ENCODE measurements at regions not wholly inside any gene's neighbourhood (a gene's known extent, or its start where the extent isn't known, plus 50 kb on each side); places are given as distances from the start of the nearest gene placed in this dataset.

DNA sequence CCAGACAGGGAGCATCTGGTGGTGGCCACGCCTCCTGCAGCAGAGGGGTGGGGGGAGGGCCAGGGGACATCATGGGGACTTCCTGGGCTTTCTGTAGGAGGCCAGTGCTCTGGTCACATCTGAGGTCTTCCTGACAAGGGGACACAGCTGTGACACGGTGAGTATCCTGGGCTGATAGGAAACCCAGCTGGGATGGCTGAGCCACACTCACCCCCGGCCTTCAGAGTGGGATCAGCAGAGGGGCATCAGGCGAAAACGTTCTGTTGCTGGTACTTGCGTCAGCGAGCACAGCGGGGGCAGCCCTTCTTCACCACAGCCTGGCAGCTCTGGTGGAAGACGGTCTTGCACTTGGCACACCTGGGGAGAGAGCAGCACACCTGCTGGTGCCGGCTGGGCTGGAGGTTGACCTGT, 122.9 kb upstream of the SMURF2 start (continued):
- TF ChIP-seq, protein P1, sequence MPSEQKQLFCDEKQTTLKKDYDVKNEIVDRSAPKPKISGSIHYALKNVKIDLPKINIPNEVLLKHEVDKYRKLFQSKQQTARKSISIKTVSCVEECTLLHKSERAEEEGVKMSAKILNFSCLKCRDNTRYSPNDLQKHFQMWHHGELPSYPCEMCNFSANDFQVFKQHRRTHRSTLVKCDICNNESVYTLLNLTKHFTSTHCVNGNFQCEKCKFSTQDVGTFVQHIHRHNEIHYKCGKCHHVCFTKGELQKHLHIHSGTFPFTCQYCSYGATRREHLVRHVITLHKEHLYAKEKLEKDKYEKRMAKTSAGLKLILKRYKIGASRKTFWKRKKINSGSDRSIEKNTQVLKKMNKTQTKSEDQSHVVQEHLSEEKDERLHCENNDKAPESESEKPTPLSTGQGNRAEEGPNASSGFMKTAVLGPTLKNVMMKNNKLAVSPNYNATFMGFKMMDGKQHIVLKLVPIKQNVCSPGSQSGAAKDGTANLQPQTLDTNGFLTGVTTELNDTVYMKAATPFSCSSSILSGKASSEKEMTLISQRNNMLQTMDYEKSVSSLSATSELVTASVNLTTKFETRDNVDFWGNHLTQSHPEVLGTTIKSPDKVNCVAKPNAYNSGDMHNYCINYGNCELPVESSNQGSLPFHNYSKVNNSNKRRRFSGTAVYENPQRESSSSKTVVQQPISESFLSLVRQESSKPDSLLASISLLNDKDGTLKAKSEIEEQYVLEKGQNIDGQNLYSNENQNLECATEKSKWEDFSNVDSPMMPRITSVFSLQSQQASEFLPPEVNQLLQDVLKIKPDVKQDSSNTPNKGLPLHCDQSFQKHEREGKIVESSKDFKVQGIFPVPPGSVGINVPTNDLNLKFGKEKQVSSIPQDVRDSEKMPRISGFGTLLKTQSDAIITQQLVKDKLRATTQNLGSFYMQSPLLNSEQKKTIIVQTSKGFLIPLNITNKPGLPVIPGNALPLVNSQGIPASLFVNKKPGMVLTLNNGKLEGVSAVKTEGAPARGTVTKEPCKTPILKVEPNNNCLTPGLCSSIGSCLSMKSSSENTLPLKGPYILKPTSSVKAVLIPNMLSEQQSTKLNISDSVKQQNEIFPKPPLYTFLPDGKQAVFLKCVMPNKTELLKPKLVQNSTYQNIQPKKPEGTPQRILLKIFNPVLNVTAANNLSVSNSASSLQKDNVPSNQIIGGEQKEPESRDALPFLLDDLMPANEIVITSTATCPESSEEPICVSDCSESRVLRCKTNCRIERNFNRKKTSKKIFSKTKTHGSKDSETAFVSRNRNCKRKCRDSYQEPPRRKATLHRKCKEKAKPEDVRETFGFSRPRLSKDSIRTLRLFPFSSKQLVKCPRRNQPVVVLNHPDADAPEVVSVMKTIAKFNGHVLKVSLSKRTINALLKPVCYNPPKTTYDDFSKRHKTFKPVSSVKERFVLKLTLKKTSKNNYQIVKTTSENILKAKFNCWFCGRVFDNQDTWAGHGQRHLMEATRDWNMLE (tag by site-specific recombination; conservative IDR thresholded peaks at IDR 0.05; ENCODE audit: low read depth), result no peak
- no peak for TF ChIP-seq ZNF639 (tag by site-specific recombination; IDR thresholded peaks at IDR 0.05)
- TF ChIP-seq GLI2 (tag by site-specific recombination; IDR thresholded peaks at IDR 0.05; ENCODE audit: borderline replicate concordance, low read depth), result no peak
- no peak for TF ChIP-seq SCRT1 (tag by site-specific recombination; IDR thresholded peaks at IDR 0.05; ENCODE audit: borderline replicate concordance)
- no peak for TF ChIP-seq ZFHX2 (tag by site-specific recombination; conservative IDR thresholded peaks at IDR 0.05)

- ChIA-PET POLR2A (no interaction called here), CTCF (no interaction called here)
- Histone ChIP-seq H3K27ac (ENCODE audit: extremely low read depth, low read depth, low read length) (no peak overlapping the region), H3K9me3 (ENCODE audit: control insufficient read depth, insufficient read depth, low read depth, low read length) (no peaks in the 10 kb centered on the region), H3K36me3 (ENCODE audit: control insufficient read depth in 2 of 2, insufficient read depth in 1 of 2, low read length in 2 of 2) (peaks cover 0 to 26% of the 10 kb centered on the region in 2 experiments; a peak in 2 of 3 replicates), H3K4me1 (ENCODE audit: control insufficient read depth, insufficient read depth, low read length) (no peaks in the 10 kb centered on the region), H3K4me3 (ENCODE audit: low read depth, low read length) (no peak overlapping the region)
- no peak for TF ChIP-seq ZNF670 (tag by site-specific recombination; IDR thresholded peaks at IDR 0.05; ENCODE audit: low read depth)
- TF ChIP-seq ZNF571 (tag by site-specific recombination; IDR thresholded peaks at IDR 0.05), result no peak
- no peak for TF ChIP-seq ZSCAN16 (tag by site-specific recombination; IDR thresholded peaks at IDR 0.05)
- TF ChIP-seq ZBTB49 (tag by site-specific recombination; IDR thresholded peaks at IDR 0.05; ENCODE audit: low read depth), result no peak
- TF ChIP-seq ZNF645 (tag by site-specific recombination; IDR thresholded peaks at IDR 0.05), result no peak
- no peak for TF ChIP-seq ELK4 (IDR thresholded peaks at IDR 0.05; ENCODE audit: borderline replicate concordance, low read depth, low read length)
- no peak for TF ChIP-seq ZNF404 (tag by site-specific recombination; IDR thresholded peaks at IDR 0.05)
- TF ChIP-seq SALL2 (tag by site-specific recombination; IDR thresholded peaks at IDR 0.05; ENCODE audit: borderline replicate concordance), result no peak
- no peak for TF ChIP-seq ZNF239 (tag by site-specific recombination; IDR thresholded peaks at IDR 0.05)
- TF ChIP-seq, protein P2, sequence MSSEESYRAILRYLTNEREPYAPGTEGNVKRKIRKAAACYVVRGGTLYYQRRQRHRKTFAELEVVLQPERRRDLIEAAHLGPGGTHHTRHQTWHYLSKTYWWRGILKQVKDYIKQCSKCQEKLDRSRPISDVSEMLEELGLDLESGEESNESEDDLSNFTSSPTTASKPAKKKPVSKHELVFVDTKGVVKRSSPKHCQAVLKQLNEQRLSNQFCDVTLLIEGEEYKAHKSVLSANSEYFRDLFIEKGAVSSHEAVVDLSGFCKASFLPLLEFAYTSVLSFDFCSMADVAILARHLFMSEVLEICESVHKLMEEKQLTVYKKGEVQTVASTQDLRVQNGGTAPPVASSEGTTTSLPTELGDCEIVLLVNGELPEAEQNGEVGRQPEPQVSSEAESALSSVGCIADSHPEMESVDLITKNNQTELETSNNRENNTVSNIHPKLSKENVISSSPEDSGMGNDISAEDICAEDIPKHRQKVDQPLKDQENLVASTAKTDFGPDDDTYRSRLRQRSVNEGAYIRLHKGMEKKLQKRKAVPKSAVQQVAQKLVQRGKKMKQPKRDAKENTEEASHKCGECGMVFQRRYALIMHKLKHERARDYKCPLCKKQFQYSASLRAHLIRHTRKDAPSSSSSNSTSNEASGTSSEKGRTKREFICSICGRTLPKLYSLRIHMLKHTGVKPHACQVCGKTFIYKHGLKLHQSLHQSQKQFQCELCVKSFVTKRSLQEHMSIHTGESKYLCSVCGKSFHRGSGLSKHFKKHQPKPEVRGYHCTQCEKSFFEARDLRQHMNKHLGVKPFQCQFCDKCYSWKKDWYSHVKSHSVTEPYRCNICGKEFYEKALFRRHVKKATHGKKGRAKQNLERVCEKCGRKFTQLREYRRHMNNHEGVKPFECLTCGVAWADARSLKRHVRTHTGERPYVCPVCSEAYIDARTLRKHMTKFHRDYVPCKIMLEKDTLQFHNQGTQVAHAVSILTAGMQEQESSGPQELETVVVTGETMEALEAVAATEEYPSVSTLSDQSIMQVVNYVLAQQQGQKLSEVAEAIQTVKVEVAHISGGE (tag by site-specific recombination; conservative IDR thresholded peaks at IDR 0.05; ENCODE audit: low read depth), result no peak
- TF ChIP-seq ZNF354C (tag by site-specific recombination; IDR thresholded peaks at IDR 0.05; ENCODE audit: borderline replicate concordance, low read depth), result no peak
- no peak for TF ChIP-seq ZNF174 (tag by site-specific recombination; IDR thresholded peaks at IDR 0.05)
Observed at GRCh38 chr17:64784353-64785010, 122.4 kb upstream of the SMURF2 start.
